HEK293T (cell line): ENCODE measurements at regions not wholly inside any gene's neighbourhood (a gene's known extent, or its start where the extent isn't known, plus 50 kb on each side); places are given as distances from the start of the nearest gene placed in this dataset.

Experiments
- BHLHE40 ChIP-seq: fragments of 450-650 bp; IDR thresholded peaks from 2 replicates; pipeline ENCODE4 v1.6.1; 2016; ENCODE audit warnings: mild to moderate bottlenecking, moderate library complexity, borderline replicate concordance
- ELF4 ChIP-seq: fragments of 450-650 bp; IDR thresholded peaks from 2 replicates; pipeline ENCODE4 v1.6.1; 2017; ENCODE audit warnings: antibody characterized with exemption
- FOXK2 ChIP-seq: fragments of 450-650 bp; IDR thresholded peaks from 2 replicates; pipeline ENCODE4 v1.6.1; 2016; ENCODE audit warnings: mild to moderate bottlenecking
- HDGF ChIP-seq: fragments of 450-650 bp; IDR thresholded peaks from 2 replicates; pipeline ENCODE4 v1.6.1; 2017; ENCODE audit warnings: antibody characterized with exemption, borderline replicate concordance
- NFRKB ChIP-seq: fragments of 450-650 bp; IDR thresholded peaks from 2 replicates; pipeline ENCODE4 v1.6.1; 2016; ENCODE audit warnings: mild to moderate bottlenecking, moderate library complexity
- SP1 ChIP-seq: fragments of 450-650 bp; IDR thresholded peaks from 2 replicates; pipeline ENCODE4 v1.6.1; 2017
- TARDBP ChIP-seq: fragments of 450-650 bp; IDR thresholded peaks from 2 replicates; pipeline ENCODE4 v1.6.1; 2016

- TF ChIP-seq BHLHE40, result no peak
- TF ChIP-seq ELF4, result no peak
- TF ChIP-seq FOXK2, result no peak
- TF ChIP-seq TARDBP, result no peak
- no peak for TF ChIP-seq NFRKB
- no peak for TF ChIP-seq HDGF
- TF ChIP-seq SP1, result no peak
These were observed 165.0 kb downstream of the RBM46 start for GRCh38 chr4:154946113-154946512.
